Urothelium cell line (cell line): ENCODE measurements at regions not wholly inside any gene's neighbourhood (a gene's known extent, or its start where the extent isn't known, plus 50 kb on each side); places are given as distances from the start of the nearest gene placed in this dataset.
"Not testable (repeated sequence)": the region's sequence is repeated elsewhere in the genome, so short reads cannot be mapped to it uniquely, and the experiment has no call there.

Experiments used
- DNase-seq: peaks from one replicate; pipeline ENCODE4 v3.0.0; 2011; ENCODE audit warnings: low spot score, mixed read lengths
- FAIRE-seq: peaks from 2 replicates; lab custom pipeline; 2011; peaks lifted over from hg19 to GRCh38; lab: Jason Lieb, UNC

DNA sequence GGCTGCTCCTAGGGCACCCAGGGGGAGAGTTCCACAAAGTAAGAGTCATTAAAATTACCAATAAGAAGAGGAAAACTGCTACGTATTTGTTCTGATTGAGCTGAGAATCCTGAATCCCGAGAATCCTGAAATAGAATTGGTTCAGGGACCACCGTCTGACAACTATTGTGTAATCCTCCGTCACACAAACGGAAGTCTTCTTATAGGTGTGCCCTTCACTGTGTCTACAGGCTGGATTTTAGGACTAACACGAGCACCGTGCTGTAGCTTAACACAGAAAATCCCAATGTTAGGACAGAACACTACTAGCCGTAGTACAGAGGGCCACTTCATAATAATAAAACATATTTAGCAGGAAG lies 50.6 kb upstream of the RNF182 start:
- no peak for FAIRE-seq
- DNase-seq: peak; percentile 8

DNA sequence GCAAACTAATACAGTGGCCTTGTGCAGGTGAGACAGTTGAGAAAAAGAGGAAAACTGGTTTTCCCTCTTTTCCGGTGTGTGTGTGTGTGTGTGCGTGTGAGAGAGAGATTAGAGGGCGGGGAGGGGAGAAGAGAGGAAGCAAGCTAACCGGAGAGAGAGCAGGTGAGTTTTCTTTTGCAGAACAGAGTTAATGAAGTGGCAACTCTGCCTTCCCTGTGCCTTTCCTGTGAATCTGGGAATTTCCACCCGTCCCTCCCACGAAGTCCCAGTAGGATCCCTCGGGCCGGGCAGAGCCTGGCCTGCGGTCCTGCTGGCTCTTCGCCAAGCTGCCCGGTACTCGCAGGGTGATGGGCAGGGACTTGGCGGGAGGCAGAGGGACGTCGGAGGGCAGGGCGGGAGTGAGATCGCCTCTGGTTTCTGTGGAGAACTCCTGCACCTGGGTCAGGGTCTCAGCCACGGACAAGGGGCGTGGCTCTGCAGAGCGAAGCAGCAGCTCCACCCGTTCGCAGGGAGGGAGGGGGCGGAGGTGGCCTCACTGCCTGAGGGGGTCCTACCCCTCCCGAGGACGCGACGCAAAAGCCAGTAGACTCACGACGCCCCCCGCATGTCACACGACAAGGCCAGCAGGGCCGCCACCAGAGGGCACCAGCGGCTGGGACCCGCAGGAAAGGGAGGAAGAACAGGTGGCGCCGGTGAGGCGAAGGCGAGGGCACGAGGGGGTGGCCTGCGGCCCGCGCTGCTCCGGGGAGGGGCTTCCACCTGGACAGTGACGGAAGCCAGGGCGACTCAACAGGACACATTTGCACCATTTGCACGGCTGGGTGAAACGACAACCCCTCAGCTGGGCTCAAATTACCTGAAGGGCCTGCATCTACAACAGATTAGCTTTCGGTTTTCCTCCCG lies 51.2 kb upstream of the RNF182 start:
- DNase-seq: peak; percentile 88
- FAIRE-seq: peak; percentile 23

DNA sequence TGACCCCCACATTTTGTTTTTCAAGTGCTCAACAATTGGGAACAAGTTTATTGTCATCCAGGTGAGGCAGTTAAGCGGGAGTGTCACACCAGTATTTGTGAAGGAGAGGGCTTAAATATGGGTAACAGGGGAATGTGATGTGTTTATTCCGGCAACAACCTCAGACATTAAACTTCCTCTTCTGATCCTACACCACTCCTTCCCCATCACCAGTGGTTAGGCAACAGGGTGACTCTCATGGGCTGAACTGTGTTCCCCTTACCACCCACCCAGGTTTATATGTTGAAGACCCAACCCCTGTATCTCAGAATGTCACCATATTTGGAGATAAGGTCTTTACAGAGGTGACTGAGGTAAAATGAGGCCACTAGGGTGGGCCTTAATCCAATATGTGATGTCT lies 52.1 kb upstream of the RNF182 start:
- no peak for DNase-seq
- no peak for FAIRE-seq

DNA sequence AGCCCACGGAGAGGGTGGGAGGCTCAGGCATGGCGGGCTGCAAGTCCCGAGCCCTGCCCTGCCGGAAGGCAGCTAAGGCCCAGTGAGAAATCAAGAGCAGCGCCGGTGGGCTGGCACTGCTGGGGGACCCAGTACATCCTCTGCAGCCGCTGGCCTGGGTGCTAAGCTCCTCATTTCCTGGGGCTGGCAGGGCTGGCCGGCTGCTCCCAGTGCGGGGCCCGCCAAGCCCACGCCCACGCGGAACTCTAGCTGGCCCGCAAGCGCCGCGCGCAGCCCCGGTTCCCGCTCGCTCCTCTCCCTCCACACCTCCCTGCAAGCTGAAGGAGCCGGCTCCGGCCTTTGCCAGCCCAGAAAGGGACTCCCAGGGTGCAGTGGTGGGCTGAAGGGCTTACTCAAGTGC lies 52.7 kb upstream of the RNF182 start:
- not testable (repeated sequence) for DNase-seq, FAIRE-seq

DNA sequence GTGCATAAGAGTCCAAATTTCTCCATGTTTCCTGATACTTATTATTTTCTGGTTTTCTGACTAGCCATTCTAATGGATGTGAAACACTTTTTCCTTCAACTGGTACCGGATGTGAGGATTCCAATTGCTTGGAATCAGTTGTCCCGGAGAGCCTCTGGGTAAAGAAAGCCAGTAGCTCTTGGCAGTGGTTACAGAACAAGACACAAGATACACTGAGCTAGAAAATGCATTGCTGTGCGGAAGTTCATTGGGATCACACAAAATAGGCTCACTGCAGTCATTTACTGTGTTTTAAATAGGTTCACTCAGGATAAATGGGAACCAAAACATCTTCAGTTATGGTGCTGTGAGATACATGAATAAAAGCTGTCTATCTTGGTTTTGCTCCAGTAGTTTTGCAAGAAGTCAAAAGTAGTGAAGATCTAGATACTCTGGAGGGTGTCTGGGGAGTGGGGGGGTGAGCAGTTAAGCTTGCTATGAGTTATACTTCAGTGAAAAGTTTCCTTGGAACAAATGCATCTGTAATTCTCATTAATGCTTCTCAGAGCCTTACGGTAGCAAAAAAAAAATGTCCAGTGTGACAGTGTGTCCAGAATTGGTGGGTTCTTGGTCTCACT lies 54.4 kb upstream of the RNF182 start:
- no peak for DNase-seq
- FAIRE-seq: no peak

DNA sequence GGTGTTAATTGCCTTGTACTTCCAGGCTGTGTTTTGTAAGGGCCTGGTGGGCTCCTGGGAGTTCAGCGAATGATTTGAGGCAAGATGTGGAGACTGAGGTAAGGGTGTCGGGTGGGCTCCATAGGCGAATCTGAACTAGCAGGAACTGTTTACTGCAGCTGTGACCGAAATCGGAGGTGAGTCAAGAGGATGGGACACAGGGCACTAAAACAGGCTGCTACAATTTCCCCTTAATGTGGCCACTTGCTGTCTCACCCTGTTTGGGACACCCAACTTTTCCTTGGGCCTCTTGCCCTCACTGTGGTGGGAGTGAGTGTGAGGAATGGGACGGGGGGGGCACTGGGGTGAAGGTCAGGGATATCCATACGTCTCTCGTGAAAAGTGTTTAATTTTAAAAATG lies 53.9 kb upstream of the MCUR1 start:
- FAIRE-seq (no peak), DNase-seq (no peak)

DNA sequence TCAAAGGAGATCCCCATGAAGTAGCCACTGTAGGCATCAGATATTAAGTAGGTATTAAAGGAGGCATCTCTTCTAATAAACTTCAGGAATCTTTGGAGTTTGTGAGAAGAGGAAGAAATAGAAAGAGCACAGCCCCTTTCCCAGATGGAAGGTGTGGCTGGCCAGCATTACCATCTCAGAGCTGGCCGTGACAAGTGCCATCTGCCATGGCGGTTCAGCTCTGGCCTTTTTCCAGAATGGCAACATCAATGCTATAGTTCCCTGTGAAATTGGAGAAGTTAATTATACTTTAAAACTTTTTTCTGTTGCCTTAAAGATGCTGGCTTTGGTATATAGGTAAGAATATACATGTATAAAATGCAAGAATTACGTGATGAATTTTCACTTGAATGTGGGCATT lies 51.9 kb upstream of the MCUR1 start:
- FAIRE-seq (no peak), DNase-seq (no peak)

DNA sequence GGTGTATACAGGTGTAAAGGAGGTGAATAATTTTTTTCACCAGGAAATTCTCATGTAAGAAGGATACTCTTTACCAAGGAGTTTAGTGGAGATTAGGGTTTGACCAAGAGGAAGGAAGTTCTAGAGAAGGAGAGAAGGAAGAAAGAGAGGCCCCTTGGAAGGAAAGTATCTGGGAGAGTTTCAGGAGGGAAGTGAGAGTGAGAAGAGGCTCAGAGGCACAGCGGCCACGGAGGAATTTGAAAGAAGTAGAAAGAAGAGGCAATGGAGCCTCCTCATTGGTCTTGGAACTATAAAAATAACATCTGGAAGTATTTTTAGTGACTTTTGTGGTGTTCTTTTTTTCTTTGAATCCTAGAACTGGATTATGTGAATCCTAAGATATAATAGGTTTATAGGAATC lies 50.8 kb upstream of the MCUR1 start:
- FAIRE-seq (no peak), DNase-seq (no peak)

DNA sequence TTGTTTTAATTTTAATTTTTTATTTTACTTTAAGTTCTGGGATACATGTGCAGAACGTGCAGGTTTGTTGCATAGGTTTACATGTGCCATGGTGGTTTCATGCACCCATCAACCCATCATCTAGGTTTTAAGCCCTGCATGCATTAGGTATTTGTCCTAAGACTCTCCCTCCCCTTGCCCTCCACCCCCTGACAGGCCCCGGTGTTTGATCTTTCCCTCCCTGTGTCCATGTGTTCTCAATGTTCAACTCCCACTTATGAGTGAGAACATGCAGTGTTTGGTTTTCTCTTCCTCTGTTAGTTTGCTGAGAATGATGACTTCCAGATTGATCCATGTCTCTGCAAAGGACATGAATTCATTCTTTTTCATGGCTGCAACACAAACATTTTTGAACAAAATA lies 50.3 kb upstream of the MCUR1 start:
- FAIRE-seq, DNase-seq: not testable (repeated sequence)
